ENCODE measurements at regions not wholly inside any gene's neighbourhood (a gene's known extent, or its start where the extent isn't known, plus 50 kb on each side); places are given as distances from the start of the nearest gene placed in this dataset.

DNA sequence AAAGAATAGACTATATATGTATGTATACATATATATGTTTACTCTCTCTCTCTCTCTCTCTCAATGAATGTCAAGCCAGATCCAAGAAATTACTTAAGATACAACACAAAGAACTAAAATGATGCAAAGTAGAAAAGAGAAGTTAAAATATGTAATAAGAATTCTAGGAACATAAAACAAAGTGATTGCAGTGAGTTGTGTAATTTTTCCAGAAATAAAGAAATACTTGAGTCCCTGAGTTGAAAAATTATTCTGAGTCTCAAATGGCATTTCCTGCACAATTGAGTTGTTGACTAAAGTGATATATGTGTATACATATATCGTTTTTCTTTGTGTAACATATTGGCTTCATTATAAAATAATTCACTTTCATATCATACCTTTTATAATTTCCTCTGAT is 262.4 kb downstream of the INSIG2 start:
- Histone ChIP-seq H2AFZ (ENCODE audit: low read depth, low read length) (no peak overlapping the region), H3K36me3 (ENCODE audit: insufficient read depth, low read length) (no peaks in the 10 kb centered on the region), H3K4me1 (ENCODE audit: insufficient read depth, low read length) (no peaks in the 10 kb centered on the region), H3K4me3 (ENCODE audit: insufficient read depth, low read depth, low read length) (no peak overlapping the region), H4K20me1 (ENCODE audit: insufficient read depth, low read length) (no peaks in the 10 kb centered on the region), H3K9ac (ENCODE audit: low read length) (no peak overlapping the region), H3K27ac (ENCODE audit: low read depth, low read length) (no peak overlapping the region), H3K9me3 (ENCODE audit: insufficient read depth, low read depth, low read length) (no peaks in the 10 kb centered on the region), H3K27me3 (ENCODE audit: insufficient read depth, low read length) (no peaks in the 10 kb centered on the region), H3K79me2 (ENCODE audit: insufficient read depth, low read length) (no peaks in the 10 kb centered on the region), H3K4me2 (ENCODE audit: low read length) (no peak overlapping the region)
- Mint-ChIP-seq H3K27ac (ENCODE audit: unreplicated experiment) (no peak overlapping the region), H3K36me3 (ENCODE audit: low read depth, unreplicated experiment) (no peaks in the 10 kb centered on the region), H3K4me3 (ENCODE audit: unreplicated experiment) (no peak overlapping the region), H3K27me3 (ENCODE audit: low read depth, unreplicated experiment) (peaks cover 14% of the 10 kb centered on the region), H3K4me1 (ENCODE audit: low read depth, unreplicated experiment) (no peaks in the 10 kb centered on the region), H3K9me3 (ENCODE audit: unreplicated experiment) (peaks cover 2% of the 10 kb centered on the region)
- DNase-seq (ENCODE audit: low read depth) (no peak), FAIRE-seq (no peak)
- TF ChIP-seq, protein P1, sequence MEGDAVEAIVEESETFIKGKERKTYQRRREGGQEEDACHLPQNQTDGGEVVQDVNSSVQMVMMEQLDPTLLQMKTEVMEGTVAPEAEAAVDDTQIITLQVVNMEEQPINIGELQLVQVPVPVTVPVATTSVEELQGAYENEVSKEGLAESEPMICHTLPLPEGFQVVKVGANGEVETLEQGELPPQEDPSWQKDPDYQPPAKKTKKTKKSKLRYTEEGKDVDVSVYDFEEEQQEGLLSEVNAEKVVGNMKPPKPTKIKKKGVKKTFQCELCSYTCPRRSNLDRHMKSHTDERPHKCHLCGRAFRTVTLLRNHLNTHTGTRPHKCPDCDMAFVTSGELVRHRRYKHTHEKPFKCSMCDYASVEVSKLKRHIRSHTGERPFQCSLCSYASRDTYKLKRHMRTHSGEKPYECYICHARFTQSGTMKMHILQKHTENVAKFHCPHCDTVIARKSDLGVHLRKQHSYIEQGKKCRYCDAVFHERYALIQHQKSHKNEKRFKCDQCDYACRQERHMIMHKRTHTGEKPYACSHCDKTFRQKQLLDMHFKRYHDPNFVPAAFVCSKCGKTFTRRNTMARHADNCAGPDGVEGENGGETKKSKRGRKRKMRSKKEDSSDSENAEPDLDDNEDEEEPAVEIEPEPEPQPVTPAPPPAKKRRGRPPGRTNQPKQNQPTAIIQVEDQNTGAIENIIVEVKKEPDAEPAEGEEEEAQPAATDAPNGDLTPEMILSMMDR (IDR thresholded peaks at IDR 0.05; ENCODE audit: insufficient read depth, low read depth, low read length) = no peak
- TF ChIP-seq EZH2 (IDR thresholded peaks at IDR 0.05; ENCODE audit: insufficient read depth, low read length) = no peak

DNA sequence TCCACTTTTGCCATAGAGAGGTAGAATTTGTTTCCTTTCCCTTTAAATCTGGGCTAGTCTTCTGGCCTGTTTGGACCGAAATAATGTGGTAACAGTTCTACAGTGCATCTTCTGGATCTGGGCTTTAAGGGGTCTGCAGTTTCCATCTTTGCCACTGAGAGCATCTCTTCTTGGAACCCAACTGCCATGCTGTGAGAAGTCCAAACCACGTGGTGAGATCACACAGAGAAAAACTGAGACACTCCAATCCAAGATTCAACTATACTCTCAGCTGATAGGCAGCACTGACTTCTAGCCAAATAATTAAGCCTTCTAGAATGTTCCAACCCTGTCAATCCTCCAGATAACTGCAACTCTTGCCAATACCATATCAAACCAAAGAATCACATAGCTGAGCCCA is 261.1 kb downstream of the INSIG2 start:
- no peaks in the 10 kb centered on the region for H4K20me1 ChIP-seq (ENCODE audit: insufficient read depth, low read length)
- no peak for TF ChIP-seq EZH2 (IDR thresholded peaks at IDR 0.05; ENCODE audit: insufficient read depth, low read length)
- TF ChIP-seq, protein P1 (IDR thresholded peaks at IDR 0.05; ENCODE audit: insufficient read depth, low read depth, low read length) = no peak
- FAIRE-seq (no peak), DNase-seq (ENCODE audit: low read depth) (no peak)
- H3K9me3 ChIP-seq (ENCODE audit: insufficient read depth, low read depth, low read length) = no peaks in the 10 kb centered on the region
- no peak overlapping the region for H3K4me2 ChIP-seq (ENCODE audit: low read length)
- no peak overlapping the region for H3K4me3 ChIP-seq (ENCODE audit: insufficient read depth, low read depth, low read length)
- Mint-ChIP-seq H3K9me3 (ENCODE audit: unreplicated experiment) (peaks cover 2% of the 10 kb centered on the region), H3K4me3 (ENCODE audit: unreplicated experiment) (no peak overlapping the region), H3K27me3 (ENCODE audit: low read depth, unreplicated experiment) (peaks cover 14% of the 10 kb centered on the region), H3K4me1 (ENCODE audit: low read depth, unreplicated experiment) (no peaks in the 10 kb centered on the region), H3K36me3 (ENCODE audit: low read depth, unreplicated experiment) (no peaks in the 10 kb centered on the region), H3K27ac (ENCODE audit: unreplicated experiment) (no peak overlapping the region)
- H3K27me3 ChIP-seq (ENCODE audit: insufficient read depth, low read length) = no peaks in the 10 kb centered on the region
- no peak overlapping the region for H3K27ac ChIP-seq (ENCODE audit: low read depth, low read length)
- H3K79me2 ChIP-seq (ENCODE audit: insufficient read depth, low read length) = no peaks in the 10 kb centered on the region
- no peak overlapping the region for H2AFZ ChIP-seq (ENCODE audit: low read depth, low read length)
- no peaks in the 10 kb centered on the region for H3K4me1 ChIP-seq (ENCODE audit: insufficient read depth, low read length)
- H3K36me3 ChIP-seq (ENCODE audit: insufficient read depth, low read length) = no peaks in the 10 kb centered on the region
- no peak overlapping the region for H3K9ac ChIP-seq (ENCODE audit: low read length)

DNA sequence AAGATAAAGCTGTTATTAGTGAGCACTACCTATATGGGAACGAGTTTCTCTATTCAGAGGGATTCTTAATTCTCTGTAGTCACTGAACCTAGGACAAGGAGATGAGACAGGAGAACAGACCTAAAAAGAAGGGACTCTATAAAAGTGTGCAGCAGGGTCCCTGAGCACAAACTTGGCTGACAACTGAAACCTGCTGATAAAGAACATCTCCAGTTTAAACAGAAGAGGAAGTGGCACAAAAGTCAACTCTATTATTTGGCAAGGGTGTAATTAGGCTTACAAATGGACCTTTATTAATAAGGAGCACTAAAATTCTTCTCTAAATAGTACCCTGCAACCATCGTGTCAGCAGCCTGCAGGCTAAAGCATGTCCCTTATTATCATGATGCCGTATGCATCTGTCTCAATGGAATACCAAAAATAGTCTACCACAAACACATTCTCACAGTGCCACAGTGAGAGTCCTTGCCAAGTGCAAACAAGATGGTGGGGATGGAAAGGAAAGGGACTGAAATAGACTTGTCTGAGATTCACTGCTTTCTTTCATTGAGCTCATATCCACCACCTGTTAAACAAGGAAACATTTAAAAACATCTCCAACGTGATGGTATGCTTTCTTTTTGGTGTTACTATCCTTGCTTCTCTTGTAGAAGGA is 260.2 kb downstream of the INSIG2 start:
- no peak overlapping the region for H3K4me2 ChIP-seq (ENCODE audit: low read length)
- H3K36me3 Mint-ChIP-seq (ENCODE audit: low read depth, unreplicated experiment) = no peaks in the 10 kb centered on the region

More for the DNA sequence above, 260.2 kb downstream of the INSIG2 start:
- no peak overlapping the region for H3K27ac ChIP-seq (ENCODE audit: low read depth, low read length)
- no peak overlapping the region for H2AFZ ChIP-seq (ENCODE audit: low read depth, low read length)
- H4K20me1 ChIP-seq (ENCODE audit: insufficient read depth, low read length) = no peaks in the 10 kb centered on the region
- peaks cover 14% of the 10 kb centered on the region for H3K27me3 Mint-ChIP-seq (ENCODE audit: low read depth, unreplicated experiment)
- no peaks in the 10 kb centered on the region for H3K36me3 ChIP-seq (ENCODE audit: insufficient read depth, low read length)
- no peak for FAIRE-seq
- no peak for DNase-seq (ENCODE audit: low read depth)
- H3K4me3 Mint-ChIP-seq (ENCODE audit: unreplicated experiment) = no peak overlapping the region
- no peaks in the 10 kb centered on the region for H3K4me1 Mint-ChIP-seq (ENCODE audit: low read depth, unreplicated experiment)
- peaks cover 2% of the 10 kb centered on the region for H3K9me3 Mint-ChIP-seq (ENCODE audit: unreplicated experiment)
- no peak overlapping the region for H3K9ac ChIP-seq (ENCODE audit: low read length)
- H3K4me1 ChIP-seq (ENCODE audit: insufficient read depth, low read length) = no peaks in the 10 kb centered on the region
- TF ChIP-seq EZH2 (IDR thresholded peaks at IDR 0.05; ENCODE audit: insufficient read depth, low read length) = no peak
- TF ChIP-seq, protein P1 (IDR thresholded peaks at IDR 0.05; ENCODE audit: insufficient read depth, low read depth, low read length) = no peak
- H3K27me3 ChIP-seq (ENCODE audit: insufficient read depth, low read length) = no peaks in the 10 kb centered on the region
- H3K9me3 ChIP-seq (ENCODE audit: insufficient read depth, low read depth, low read length) = no peaks in the 10 kb centered on the region
- H3K27ac Mint-ChIP-seq (ENCODE audit: unreplicated experiment) = no peak overlapping the region
- H3K79me2 ChIP-seq (ENCODE audit: insufficient read depth, low read length) = no peaks in the 10 kb centered on the region
- H3K4me3 ChIP-seq (ENCODE audit: insufficient read depth, low read depth, low read length) = no peak overlapping the region
